ENCODE measurements at regions not wholly inside any gene's neighbourhood (a gene's known extent, or its start where the extent isn't known, plus 50 kb on each side); places are given as distances from the start of the nearest gene placed in this dataset.

- TF ChIP-seq CTCF (conservative IDR thresholded peaks at IDR 0.05 in 1 of 2, IDR thresholded peaks at IDR 0.05 in 1 of 2; ENCODE audit: low read depth in 1 of 2, low read length in 2 of 2) (no peak), EZH2 (IDR thresholded peaks at IDR 0.05; ENCODE audit: low read length, missing control alignments) (no peak)
Observed at GRCh38 chr12:63090716-63091115, 60.3 kb downstream of the AVPR1A start.

All from fibroblast of lung (primary cell).